WTC11 (cell line): ENCODE measurements at regions not wholly inside any gene's neighbourhood (a gene's known extent, or its start where the extent isn't known, plus 50 kb on each side); places are given as distances from the start of the nearest gene placed in this dataset.

Experiments
- ATAC-seq: fragments of 200-7000 bp; cut with Tn5 transposase; 2 replicates; pipeline ENCODE4 v1.10.0; 2021; ENCODE audit warnings: mild to moderate bottlenecking, moderate library complexity
- CTCF ChIA-PET: fragments of 300-600 bp; sonication (Branson Sonifier 250); formaldehyde crosslinking; loops from one replicate; lab custom pipeline; 2021; ENCODE audit warnings: antibody characterized with exemption; lab: Charles Lee
- POLR2A ChIA-PET: fragments of 350-600 bp; sonication (Branson Sonifier 250); formaldehyde crosslinking; loops from one replicate; lab custom pipeline; 2021; ENCODE audit warnings: antibody characterized with exemption; lab: Charles Lee
- DNase-seq: peaks from one replicate; pipeline ENCODE4 v3.0.0; 2021; ENCODE audit warnings: low spot score
- H3K27ac Mint-ChIP-seq: 2 replicates; pipeline ENCODE4 v1.8.0; 2021; ENCODE audit warnings: mixed read lengths
- H3K27me3 Mint-ChIP-seq: 2 replicates; pipeline ENCODE4 v1.8.0; 2021; ENCODE audit warnings: low read depth, mild to moderate bottlenecking, moderate library complexity, mixed read lengths
- H3K36me3 Mint-ChIP-seq: 2 replicates; pipeline ENCODE4 v1.8.0; 2021; ENCODE audit warnings: mixed read lengths
- H3K4me1 Mint-ChIP-seq: 2 replicates; pipeline ENCODE4 v1.8.0; 2022; ENCODE audit warnings: mixed read lengths
- H3K4me3 Mint-ChIP-seq: 2 replicates; pipeline ENCODE4 v1.8.0; 2021; ENCODE audit warnings: mild to moderate bottlenecking, moderate library complexity, mixed read lengths
- H3K9me3 Mint-ChIP-seq: 2 replicates; pipeline ENCODE4 v1.8.0; 2021; ENCODE audit warnings: mixed read lengths
- ETV6 ChIP-seq: sonication (generic); formaldehyde crosslinking; IDR thresholded peaks from 2 replicates; pipeline ENCODE4 v1.8.1; 2022; ENCODE audit warnings: mild to moderate bottlenecking, missing genetic modification reagents
- GABPB1 ChIP-seq: sonication (generic); formaldehyde crosslinking; IDR thresholded peaks from 2 replicates; pipeline ENCODE4 v1.8.1; 2023; ENCODE audit warnings: mild to moderate bottlenecking, missing genetic modification reagents
- HMGA2 ChIP-seq: fragments of 250-450 bp; sonication (Bioruptor Pico); IDR thresholded peaks from 2 replicates; pipeline ENCODE4 v1.4.0; 2021; ENCODE audit warnings: mild to moderate bottlenecking, moderate library complexity
- KAT7 ChIP-seq: sonication (generic); formaldehyde crosslinking; IDR thresholded peaks from 2 replicates; pipeline ENCODE4 v1.8.1; 2023; ENCODE audit warnings: missing genetic modification reagents, mild to moderate bottlenecking, borderline replicate concordance
- MXD4 ChIP-seq: fragments of 250-450 bp; sonication (Bioruptor Pico); IDR thresholded peaks from 2 replicates; pipeline ENCODE4 v1.8.0; 2021; ENCODE audit warnings: mild to moderate bottlenecking, moderate library complexity, borderline replicate concordance
- NFE2L1 ChIP-seq: sonication (generic); formaldehyde crosslinking; IDR thresholded peaks from 2 replicates; pipeline ENCODE4 v1.8.1; 2023; ENCODE audit warnings: missing genetic modification reagents
- ZNF416 ChIP-seq: fragments of 250-450 bp; sonication (Bioruptor Pico); IDR thresholded peaks from 2 replicates; pipeline ENCODE4 v1.9.0; 2021; ENCODE audit warnings: mild to moderate bottlenecking, inconsistent platforms
- ZNF671 ChIP-seq: fragments of 250-450 bp; sonication (Bioruptor Pico); IDR thresholded peaks from 2 replicates; pipeline ENCODE4 v1.8.0; 2021; ENCODE audit warnings: mild to moderate bottlenecking
- TF ChIP-seq, protein P1 (sequence below): sonication (generic); formaldehyde crosslinking; IDR thresholded peaks from 2 replicates; pipeline ENCODE4 v1.8.1; 2023; ENCODE audit warnings: mild to moderate bottlenecking, missing genetic modification reagents
- TF ChIP-seq, protein P2 (sequence below): sonication (generic); formaldehyde crosslinking; conservative IDR thresholded peaks from 2 replicates; pipeline ENCODE4 v1.8.1; 2023; ENCODE audit warnings: mild to moderate bottlenecking, low read depth, missing genetic modification reagents, moderate library complexity
- TF ChIP-seq, protein P3 (sequence below): sonication (generic); formaldehyde crosslinking; IDR thresholded peaks from 2 replicates; pipeline ENCODE4 v1.8.1; 2023; ENCODE audit warnings: mild to moderate bottlenecking, missing genetic modification reagents, borderline replicate concordance
- TF ChIP-seq, protein P4 (sequence below): sonication (generic); formaldehyde crosslinking; IDR thresholded peaks from 2 replicates; pipeline ENCODE4 v1.8.1; 2022; ENCODE audit warnings: low read depth, mild to moderate bottlenecking, moderate library complexity, missing genetic modification reagents, borderline replicate concordance
- TF ChIP-seq, protein P5 (sequence below): sonication (generic); formaldehyde crosslinking; IDR thresholded peaks from 2 replicates; pipeline ENCODE4 v1.8.0; 2022; ENCODE audit warnings: mild to moderate bottlenecking, missing genetic modification reagents
- TF ChIP-seq, protein P6 (sequence below): fragments of 250-450 bp; sonication (Bioruptor Pico); IDR thresholded peaks from 2 replicates; pipeline ENCODE4 v1.9.0; 2021; ENCODE audit warnings: mild to moderate bottlenecking
- TF ChIP-seq, protein P7 (sequence below): fragments of 250-450 bp; sonication (Bioruptor Pico); IDR thresholded peaks from 2 replicates; pipeline ENCODE4 v1.8.0; 2021; ENCODE audit warnings: mild to moderate bottlenecking

DNA sequence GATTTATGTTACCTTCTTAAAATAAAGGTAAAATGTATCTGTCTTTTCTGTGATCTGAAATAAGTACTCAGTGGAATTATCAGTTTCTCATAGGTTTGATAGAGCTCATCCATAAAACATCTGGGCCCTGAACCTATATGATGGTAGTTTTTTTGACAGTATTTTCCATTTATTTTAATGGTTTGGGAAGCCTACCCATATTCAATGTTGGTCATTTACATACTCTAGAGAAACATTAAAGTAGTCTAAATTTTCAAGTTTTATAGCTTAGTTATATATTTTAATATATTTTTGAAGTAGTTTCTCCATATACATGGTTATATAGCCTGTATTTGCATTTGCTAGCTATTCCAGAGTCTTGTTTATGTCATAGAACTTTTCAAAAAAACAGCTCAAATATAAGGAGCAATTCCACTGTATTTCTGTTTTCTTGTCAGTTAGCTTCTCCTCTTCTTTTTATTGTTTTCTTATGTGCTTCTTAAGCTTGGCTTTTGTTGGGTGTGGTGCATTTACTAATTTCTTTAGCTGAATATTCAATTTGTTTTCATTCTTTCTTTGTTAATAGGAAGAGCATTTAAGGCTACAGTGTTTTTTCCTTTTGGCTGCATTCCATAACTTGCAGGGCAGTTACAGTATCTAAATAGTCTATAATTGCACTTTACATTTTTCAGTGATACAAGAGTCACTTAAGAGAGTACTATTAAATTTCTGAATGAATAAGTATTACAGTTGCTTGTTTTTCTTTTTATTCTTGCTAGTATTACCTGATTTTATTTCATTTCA is 181.4 kb downstream of the DKK2 start:
- ChIA-PET CTCF (interaction anchor here (0.9 kb wide), 1 partner anchor 21 kb away, joined by 3 read pairs; no protein-coding TSS in a partner anchor), POLR2A (no interaction called here)
- peaks cover 2% of the 10 kb centered on the region; the same call in 1 of the 2 replicates for H3K4me1 Mint-ChIP-seq
- H3K27me3 Mint-ChIP-seq, result no peaks in the 10 kb centered on the region
- ATAC-seq, result no peak
- H3K9me3 Mint-ChIP-seq, result no peaks in the 10 kb centered on the region
- TF ChIP-seq MXD4 (no peak), ETV6 (CRISPR knock-in tag) (no peak), ZNF416 (CRISPR knock-in tag) (no peak)
- TF ChIP-seq, protein P1, sequence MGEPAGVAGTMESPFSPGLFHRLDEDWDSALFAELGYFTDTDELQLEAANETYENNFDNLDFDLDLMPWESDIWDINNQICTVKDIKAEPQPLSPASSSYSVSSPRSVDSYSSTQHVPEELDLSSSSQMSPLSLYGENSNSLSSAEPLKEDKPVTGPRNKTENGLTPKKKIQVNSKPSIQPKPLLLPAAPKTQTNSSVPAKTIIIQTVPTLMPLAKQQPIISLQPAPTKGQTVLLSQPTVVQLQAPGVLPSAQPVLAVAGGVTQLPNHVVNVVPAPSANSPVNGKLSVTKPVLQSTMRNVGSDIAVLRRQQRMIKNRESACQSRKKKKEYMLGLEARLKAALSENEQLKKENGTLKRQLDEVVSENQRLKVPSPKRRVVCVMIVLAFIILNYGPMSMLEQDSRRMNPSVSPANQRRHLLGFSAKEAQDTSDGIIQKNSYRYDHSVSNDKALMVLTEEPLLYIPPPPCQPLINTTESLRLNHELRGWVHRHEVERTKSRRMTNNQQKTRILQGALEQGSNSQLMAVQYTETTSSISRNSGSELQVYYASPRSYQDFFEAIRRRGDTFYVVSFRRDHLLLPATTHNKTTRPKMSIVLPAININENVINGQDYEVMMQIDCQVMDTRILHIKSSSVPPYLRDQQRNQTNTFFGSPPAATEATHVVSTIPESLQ (CRISPR knock-in tag), result no peak
- TF ChIP-seq, protein P2, sequence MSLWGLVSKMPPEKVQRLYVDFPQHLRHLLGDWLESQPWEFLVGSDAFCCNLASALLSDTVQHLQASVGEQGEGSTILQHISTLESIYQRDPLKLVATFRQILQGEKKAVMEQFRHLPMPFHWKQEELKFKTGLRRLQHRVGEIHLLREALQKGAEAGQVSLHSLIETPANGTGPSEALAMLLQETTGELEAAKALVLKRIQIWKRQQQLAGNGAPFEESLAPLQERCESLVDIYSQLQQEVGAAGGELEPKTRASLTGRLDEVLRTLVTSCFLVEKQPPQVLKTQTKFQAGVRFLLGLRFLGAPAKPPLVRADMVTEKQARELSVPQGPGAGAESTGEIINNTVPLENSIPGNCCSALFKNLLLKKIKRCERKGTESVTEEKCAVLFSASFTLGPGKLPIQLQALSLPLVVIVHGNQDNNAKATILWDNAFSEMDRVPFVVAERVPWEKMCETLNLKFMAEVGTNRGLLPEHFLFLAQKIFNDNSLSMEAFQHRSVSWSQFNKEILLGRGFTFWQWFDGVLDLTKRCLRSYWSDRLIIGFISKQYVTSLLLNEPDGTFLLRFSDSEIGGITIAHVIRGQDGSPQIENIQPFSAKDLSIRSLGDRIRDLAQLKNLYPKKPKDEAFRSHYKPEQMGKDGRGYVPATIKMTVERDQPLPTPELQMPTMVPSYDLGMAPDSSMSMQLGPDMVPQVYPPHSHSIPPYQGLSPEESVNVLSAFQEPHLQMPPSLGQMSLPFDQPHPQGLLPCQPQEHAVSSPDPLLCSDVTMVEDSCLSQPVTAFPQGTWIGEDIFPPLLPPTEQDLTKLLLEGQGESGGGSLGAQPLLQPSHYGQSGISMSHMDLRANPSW (CRISPR knock-in tag), result no peak
- TF ChIP-seq, protein P3, sequence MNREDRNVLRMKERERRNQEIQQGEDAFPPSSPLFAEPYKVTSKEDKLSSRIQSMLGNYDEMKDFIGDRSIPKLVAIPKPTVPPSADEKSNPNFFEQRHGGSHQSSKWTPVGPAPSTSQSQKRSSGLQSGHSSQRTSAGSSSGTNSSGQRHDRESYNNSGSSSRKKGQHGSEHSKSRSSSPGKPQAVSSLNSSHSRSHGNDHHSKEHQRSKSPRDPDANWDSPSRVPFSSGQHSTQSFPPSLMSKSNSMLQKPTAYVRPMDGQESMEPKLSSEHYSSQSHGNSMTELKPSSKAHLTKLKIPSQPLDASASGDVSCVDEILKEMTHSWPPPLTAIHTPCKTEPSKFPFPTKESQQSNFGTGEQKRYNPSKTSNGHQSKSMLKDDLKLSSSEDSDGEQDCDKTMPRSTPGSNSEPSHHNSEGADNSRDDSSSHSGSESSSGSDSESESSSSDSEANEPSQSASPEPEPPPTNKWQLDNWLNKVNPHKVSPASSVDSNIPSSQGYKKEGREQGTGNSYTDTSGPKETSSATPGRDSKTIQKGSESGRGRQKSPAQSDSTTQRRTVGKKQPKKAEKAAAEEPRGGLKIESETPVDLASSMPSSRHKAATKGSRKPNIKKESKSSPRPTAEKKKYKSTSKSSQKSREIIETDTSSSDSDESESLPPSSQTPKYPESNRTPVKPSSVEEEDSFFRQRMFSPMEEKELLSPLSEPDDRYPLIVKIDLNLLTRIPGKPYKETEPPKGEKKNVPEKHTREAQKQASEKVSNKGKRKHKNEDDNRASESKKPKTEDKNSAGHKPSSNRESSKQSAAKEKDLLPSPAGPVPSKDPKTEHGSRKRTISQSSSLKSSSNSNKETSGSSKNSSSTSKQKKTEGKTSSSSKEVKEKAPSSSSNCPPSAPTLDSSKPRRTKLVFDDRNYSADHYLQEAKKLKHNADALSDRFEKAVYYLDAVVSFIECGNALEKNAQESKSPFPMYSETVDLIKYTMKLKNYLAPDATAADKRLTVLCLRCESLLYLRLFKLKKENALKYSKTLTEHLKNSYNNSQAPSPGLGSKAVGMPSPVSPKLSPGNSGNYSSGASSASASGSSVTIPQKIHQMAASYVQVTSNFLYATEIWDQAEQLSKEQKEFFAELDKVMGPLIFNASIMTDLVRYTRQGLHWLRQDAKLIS, result no peak
- H3K27ac Mint-ChIP-seq, result no peak overlapping the region
- no peak overlapping the region for H3K4me3 Mint-ChIP-seq
- H3K36me3 Mint-ChIP-seq, result no peaks in the 10 kb centered on the region
- no peak for DNase-seq

DNA sequence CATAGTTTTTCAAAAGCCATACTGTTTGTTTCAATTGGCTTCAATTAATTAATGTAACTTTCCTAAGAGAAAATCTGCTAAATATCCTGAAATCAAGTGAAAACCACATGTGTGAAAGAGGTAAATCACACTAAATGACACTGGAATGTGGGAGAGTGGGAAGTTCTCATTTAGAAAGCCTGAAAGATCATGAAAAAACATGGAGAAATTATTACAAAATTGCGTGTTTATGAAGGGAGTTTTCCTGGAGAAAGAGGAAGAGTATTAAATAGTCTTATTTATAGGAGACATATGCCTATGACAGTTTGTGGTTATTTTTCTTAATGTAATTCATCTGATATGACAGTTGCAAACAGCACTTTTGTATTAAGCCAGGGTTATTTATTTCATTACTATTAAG is 183.7 kb downstream of the DKK2 start:
- CTCF ChIA-PET, result no interaction called here
- ATAC-seq (no peak), DNase-seq (no peak)
- H3K36me3 Mint-ChIP-seq, result no peaks in the 10 kb centered on the region
- no peak overlapping the region for H3K27ac Mint-ChIP-seq
- no peaks in the 10 kb centered on the region for H3K9me3 Mint-ChIP-seq
- POLR2A ChIA-PET, result no interaction called here
- H3K4me1 Mint-ChIP-seq, result peaks cover 2% of the 10 kb centered on the region; the same call in 1 of the 2 replicates
- no peak overlapping the region for H3K4me3 Mint-ChIP-seq
- no peaks in the 10 kb centered on the region for H3K27me3 Mint-ChIP-seq
- TF ChIP-seq, protein P1 (CRISPR knock-in tag), result no peak
- TF ChIP-seq ETV6 (CRISPR knock-in tag) (no peak), ZNF671 (CRISPR knock-in tag) (no peak), HMGA2 (CRISPR knock-in tag) (no peak), GABPB1 (no peak), NFE2L1 (CRISPR knock-in tag) (no peak), KAT7 (CRISPR knock-in tag) (no peak)
- TF ChIP-seq, protein P4, sequence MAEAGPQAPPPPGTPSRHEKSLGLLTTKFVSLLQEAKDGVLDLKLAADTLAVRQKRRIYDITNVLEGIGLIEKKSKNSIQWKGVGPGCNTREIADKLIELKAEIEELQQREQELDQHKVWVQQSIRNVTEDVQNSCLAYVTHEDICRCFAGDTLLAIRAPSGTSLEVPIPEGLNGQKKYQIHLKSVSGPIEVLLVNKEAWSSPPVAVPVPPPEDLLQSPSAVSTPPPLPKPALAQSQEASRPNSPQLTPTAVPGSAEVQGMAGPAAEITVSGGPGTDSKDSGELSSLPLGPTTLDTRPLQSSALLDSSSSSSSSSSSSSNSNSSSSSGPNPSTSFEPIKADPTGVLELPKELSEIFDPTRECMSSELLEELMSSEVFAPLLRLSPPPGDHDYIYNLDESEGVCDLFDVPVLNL (CRISPR knock-in tag), result no peak
- TF ChIP-seq, protein P5, sequence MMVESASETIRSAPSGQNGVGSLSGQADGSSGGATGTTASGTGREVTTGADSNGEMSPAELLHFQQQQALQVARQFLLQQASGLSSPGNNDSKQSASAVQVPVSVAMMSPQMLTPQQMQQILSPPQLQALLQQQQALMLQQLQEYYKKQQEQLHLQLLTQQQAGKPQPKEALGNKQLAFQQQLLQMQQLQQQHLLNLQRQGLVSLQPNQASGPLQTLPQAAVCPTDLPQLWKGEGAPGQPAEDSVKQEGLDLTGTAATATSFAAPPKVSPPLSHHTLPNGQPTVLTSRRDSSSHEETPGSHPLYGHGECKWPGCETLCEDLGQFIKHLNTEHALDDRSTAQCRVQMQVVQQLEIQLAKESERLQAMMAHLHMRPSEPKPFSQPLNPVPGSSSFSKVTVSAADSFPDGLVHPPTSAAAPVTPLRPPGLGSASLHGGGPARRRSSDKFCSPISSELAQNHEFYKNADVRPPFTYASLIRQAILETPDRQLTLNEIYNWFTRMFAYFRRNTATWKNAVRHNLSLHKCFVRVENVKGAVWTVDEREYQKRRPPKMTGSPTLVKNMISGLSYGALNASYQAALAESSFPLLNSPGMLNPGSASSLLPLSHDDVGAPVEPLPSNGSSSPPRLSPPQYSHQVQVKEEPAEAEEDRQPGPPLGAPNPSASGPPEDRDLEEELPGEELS (CRISPR knock-in tag), result no peak
- TF ChIP-seq, protein P6, sequence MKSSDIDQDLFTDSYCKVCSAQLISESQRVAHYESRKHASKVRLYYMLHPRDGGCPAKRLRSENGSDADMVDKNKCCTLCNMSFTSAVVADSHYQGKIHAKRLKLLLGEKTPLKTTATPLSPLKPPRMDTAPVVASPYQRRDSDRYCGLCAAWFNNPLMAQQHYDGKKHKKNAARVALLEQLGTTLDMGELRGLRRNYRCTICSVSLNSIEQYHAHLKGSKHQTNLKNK (CRISPR knock-in tag), result no peak
- TF ChIP-seq, protein P7, sequence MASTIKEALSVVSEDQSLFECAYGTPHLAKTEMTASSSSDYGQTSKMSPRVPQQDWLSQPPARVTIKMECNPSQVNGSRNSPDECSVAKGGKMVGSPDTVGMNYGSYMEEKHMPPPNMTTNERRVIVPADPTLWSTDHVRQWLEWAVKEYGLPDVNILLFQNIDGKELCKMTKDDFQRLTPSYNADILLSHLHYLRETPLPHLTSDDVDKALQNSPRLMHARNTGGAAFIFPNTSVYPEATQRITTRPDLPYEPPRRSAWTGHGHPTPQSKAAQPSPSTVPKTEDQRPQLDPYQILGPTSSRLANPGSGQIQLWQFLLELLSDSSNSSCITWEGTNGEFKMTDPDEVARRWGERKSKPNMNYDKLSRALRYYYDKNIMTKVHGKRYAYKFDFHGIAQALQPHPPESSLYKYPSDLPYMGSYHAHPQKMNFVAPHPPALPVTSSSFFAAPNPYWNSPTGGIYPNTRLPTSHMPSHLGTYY (CRISPR knock-in tag), result no peak
